SK-N-MC (cell line): ENCODE measurements at regions not wholly inside any gene's neighbourhood (a gene's known extent, or its start where the extent isn't known, plus 50 kb on each side); places are given as distances from the start of the nearest gene placed in this dataset.

Experiments used
- DNase-seq: peaks from one replicate; pipeline ENCODE4 v3.0.0-alpha.2; 2011; ENCODE audit warnings: low read depth, low spot score
- H3K27ac ChIP-seq: fragments of 200-600 bp; sonication (generic); 2 replicates; pipeline ENCODE4 v1.5.1; 2016; ENCODE audit warnings: mixed run types
- H3K36me3 ChIP-seq: fragments of 200-600 bp; sonication (generic); 2 replicates; pipeline ENCODE4 v1.6.1; 2017; ENCODE audit warnings: antibody characterized with exemption, low read length, mixed read lengths; ENCODE audit not compliant: insufficient read depth
- H3K4me3 ChIP-seq: fragments of 200-600 bp; sonication (generic); 2 replicates; pipeline ENCODE4 v1.5.1; 2016
- H3K9ac ChIP-seq: fragments of 200-600 bp; sonication (generic); 2 replicates; pipeline ENCODE4 v1.8.0; 2017; ENCODE audit warnings: mixed run types, mixed read lengths; ENCODE audit not compliant: insufficient read length
- H3K9me3 ChIP-seq: fragments of 200-600 bp; sonication (generic); 2 replicates; pipeline ENCODE4 v1.6.1; 2017; ENCODE audit warnings: low read depth, mild to moderate bottlenecking, antibody characterized with exemption, low read length, moderate library complexity, mixed read lengths
- EZH2 ChIP-seq: fragments of 200-600 bp; sonication (generic); IDR thresholded peaks from one replicate; pipeline ENCODE4 v1.6.1; 2017; ENCODE audit warnings: antibody characterized with exemption
- FOXP2 ChIP-seq: optimal IDR thresholded peaks from 2 replicates; pipeline ENCODE3; 2011; ENCODE audit warnings: mild to moderate bottlenecking, moderate library complexity; ENCODE audit not compliant: insufficient read depth; ENCODE audit errors: extremely low read length, control extremely low read depth
- POLR2AphosphoS5 ChIP-seq: IDR thresholded peaks from 2 replicates; pipeline ENCODE4 v1.6.1; 2012; ENCODE audit warnings: mild to moderate bottlenecking, low read depth, low read length, borderline replicate concordance

GRCh38 chr5:23072179-23072578 is 219.0 kb upstream of the CDH12 start:
- H3K9me3 ChIP-seq: no peaks in the 10 kb centered on the region
- H3K4me3 ChIP-seq: no peak overlapping the region
- no peaks in the 10 kb centered on the region for H3K36me3 ChIP-seq
- TF ChIP-seq POLR2AphosphoS5 (no peak), EZH2 (no peak), FOXP2 (no peak)
- no peak for DNase-seq
- H3K9ac ChIP-seq: no peak overlapping the region
- H3K27ac ChIP-seq: no peak overlapping the region

- H3K9ac ChIP-seq: no peak overlapping the region
- H3K36me3 ChIP-seq: no peaks in the 10 kb centered on the region
- no peak overlapping the region for H3K27ac ChIP-seq
- H3K9me3 ChIP-seq: no peaks in the 10 kb centered on the region
- no peak overlapping the region for H3K4me3 ChIP-seq
- no peak for DNase-seq
- TF ChIP-seq POLR2AphosphoS5: no peak
- TF ChIP-seq FOXP2: no peak
- no peak for TF ChIP-seq EZH2
Observed at GRCh38 chr5:23071682-23072081, 218.5 kb upstream of the CDH12 start.

GRCh38 chr5:23064710-23065109 is 211.6 kb upstream of the CDH12 start:
- TF ChIP-seq FOXP2: no peak
- TF ChIP-seq POLR2AphosphoS5: no peak
- TF ChIP-seq EZH2: no peak
- H3K4me3 ChIP-seq: no peak overlapping the region
- H3K36me3 ChIP-seq: no peaks in the 10 kb centered on the region
- no peaks in the 10 kb centered on the region for H3K9me3 ChIP-seq
- H3K9ac ChIP-seq: no peak overlapping the region
- H3K27ac ChIP-seq: no peak overlapping the region
- no peak for DNase-seq

- Histone ChIP-seq H3K27ac (no peak overlapping the region), H3K9me3 (no peaks in the 10 kb centered on the region), H3K9ac (no peak overlapping the region), H3K4me3 (no peak overlapping the region), H3K36me3 (no peaks in the 10 kb centered on the region)
- no peak for DNase-seq
- no peak for TF ChIP-seq POLR2AphosphoS5
- no peak for TF ChIP-seq EZH2
- TF ChIP-seq FOXP2: no peak
Observed at GRCh38 chr5:23053846-23054245, 200.7 kb upstream of the CDH12 start.

GRCh38 chr5:23042226-23042625 is 189.1 kb upstream of the CDH12 start:
- no peak overlapping the region for H3K4me3 ChIP-seq
- H3K9me3 ChIP-seq: no peaks in the 10 kb centered on the region
- H3K27ac ChIP-seq: no peak overlapping the region
- H3K36me3 ChIP-seq: no peaks in the 10 kb centered on the region
- TF ChIP-seq POLR2AphosphoS5 (no peak), FOXP2 (no peak), EZH2 (no peak)
- DNase-seq: no peak
- no peak overlapping the region for H3K9ac ChIP-seq

GRCh38 chr5:23035555-23036090 is 182.5 kb upstream of the CDH12 start:
- Histone ChIP-seq H3K4me3 (no peak overlapping the region), H3K9ac (no peak overlapping the region), H3K36me3 (no peaks in the 10 kb centered on the region), H3K9me3 (no peaks in the 10 kb centered on the region), H3K27ac (no peak overlapping the region)
- TF ChIP-seq POLR2AphosphoS5 (no peak), EZH2 (no peak), FOXP2 (no peak)
- DNase-seq: no peak

GRCh38 chr5:23033864-23034263 is 180.7 kb upstream of the CDH12 start:
- no peaks in the 10 kb centered on the region for H3K9me3 ChIP-seq
- no peak overlapping the region for H3K27ac ChIP-seq
- H3K36me3 ChIP-seq: no peaks in the 10 kb centered on the region
- no peak for DNase-seq
- H3K9ac ChIP-seq: no peak overlapping the region
- no peak for TF ChIP-seq FOXP2
- TF ChIP-seq EZH2: no peak
- no peak overlapping the region for H3K4me3 ChIP-seq

GRCh38 chr5:23029290-23029689 is 176.1 kb upstream of the CDH12 start:
- H3K27ac ChIP-seq: no peak overlapping the region

GRCh38 chr5:23028445-23029021 is 175.4 kb upstream of the CDH12 start:
- TF ChIP-seq FOXP2: no peak
- no peak for TF ChIP-seq POLR2AphosphoS5
- TF ChIP-seq EZH2: no peak
- Histone ChIP-seq H3K36me3 (no peaks in the 10 kb centered on the region), H3K27ac (no peak overlapping the region), H3K9ac (no peak overlapping the region), H3K4me3 (no peak overlapping the region), H3K9me3 (no peaks in the 10 kb centered on the region)
- no peak for DNase-seq

More at GRCh38 chr5:23029290-23029689, 176.1 kb upstream of the CDH12 start:
- no peaks in the 10 kb centered on the region for H3K9me3 ChIP-seq
- no peaks in the 10 kb centered on the region for H3K36me3 ChIP-seq
- no peak overlapping the region for H3K4me3 ChIP-seq
- TF ChIP-seq EZH2: no peak
- TF ChIP-seq FOXP2: no peak
- no peak for TF ChIP-seq POLR2AphosphoS5
- DNase-seq: no peak
- H3K9ac ChIP-seq: no peak overlapping the region

- TF ChIP-seq EZH2 (no peak), FOXP2 (no peak), POLR2AphosphoS5 (no peak)
- H3K9me3 ChIP-seq: no peaks in the 10 kb centered on the region
- DNase-seq: no peak
- H3K9ac ChIP-seq: no peak overlapping the region
- H3K36me3 ChIP-seq: no peaks in the 10 kb centered on the region
- H3K27ac ChIP-seq: no peak overlapping the region
- H3K4me3 ChIP-seq: no peak overlapping the region
Observed at GRCh38 chr5:23027830-23028229, 174.7 kb upstream of the CDH12 start.
